ENCODE measurements at regions not wholly inside any gene's neighbourhood (a gene's known extent, or its start where the extent isn't known, plus 50 kb on each side); places are given as distances from the start of the nearest gene placed in this dataset.
A peak's percentile ranks its signal among the peaks of the same experiment; 100 is the strongest.

- TF ChIP-seq MYC (IDR thresholded peaks at IDR 0.05; ENCODE audit: low read depth, low read length) (no peak), MAX (IDR thresholded peaks at IDR 0.05; ENCODE audit: low read depth, low read length) (no peak), CTCF (IDR thresholded peaks at IDR 0.05; ENCODE audit: low read depth, low read length) (no peak), POLR2A (IDR thresholded peaks at IDR 0.05; ENCODE audit: extremely low read depth, insufficient read length) (no peak)
- no peak for DNase-seq (ENCODE audit: low read depth)
- no peak overlapping the region for H3K4me3 ChIP-seq (ENCODE audit: low read depth, low read length)
Observed at GRCh38 chr3:177828208-177828565, 630.9 kb upstream of the TBL1XR1 start.

- TF ChIP-seq MAX (IDR thresholded peaks at IDR 0.05; ENCODE audit: low read depth, low read length) (no peak), POLR2A (IDR thresholded peaks at IDR 0.05; ENCODE audit: extremely low read depth, insufficient read length) (no peak), CTCF (IDR thresholded peaks at IDR 0.05; ENCODE audit: low read depth, low read length) (no peak)
- DNase-seq (ENCODE audit: low read depth): no peak
- H3K4me3 ChIP-seq (ENCODE audit: low read depth, low read length): no peak overlapping the region
Observed at GRCh38 chr3:177830411-177830849, 633.1 kb upstream of the TBL1XR1 start.

GRCh38 chr3:177831361-177831760 lies 634.1 kb upstream of the TBL1XR1 start:
- TF ChIP-seq CTCF (IDR thresholded peaks at IDR 0.05; ENCODE audit: low read depth, low read length): no peak
- no peak for TF ChIP-seq MYC (IDR thresholded peaks at IDR 0.05; ENCODE audit: low read depth, low read length)
- no peak for TF ChIP-seq MAX (IDR thresholded peaks at IDR 0.05; ENCODE audit: low read depth, low read length)
- TF ChIP-seq POLR2A (IDR thresholded peaks at IDR 0.05; ENCODE audit: extremely low read depth, insufficient read length): no peak
- no peak for DNase-seq (ENCODE audit: low read depth)
- H3K4me3 ChIP-seq (ENCODE audit: low read depth, low read length): no peak overlapping the region

GRCh38 chr3:177832880-177833279 lies 635.6 kb upstream of the TBL1XR1 start:
- H3K4me3 ChIP-seq (ENCODE audit: low read depth, low read length): no peak overlapping the region
- no peak for DNase-seq (ENCODE audit: low read depth)
- TF ChIP-seq MAX (IDR thresholded peaks at IDR 0.05; ENCODE audit: low read depth, low read length) (no peak), MYC (IDR thresholded peaks at IDR 0.05; ENCODE audit: low read depth, low read length) (no peak), CTCF (IDR thresholded peaks at IDR 0.05; ENCODE audit: low read depth, low read length) (no peak), POLR2A (IDR thresholded peaks at IDR 0.05; ENCODE audit: extremely low read depth, insufficient read length) (no peak)

GRCh38 chr3:177833332-177833731 lies 636.0 kb upstream of the TBL1XR1 start:
- TF ChIP-seq CTCF (IDR thresholded peaks at IDR 0.05; ENCODE audit: low read depth, low read length) (no peak), POLR2A (IDR thresholded peaks at IDR 0.05; ENCODE audit: extremely low read depth, insufficient read length) (no peak), MAX (IDR thresholded peaks at IDR 0.05; ENCODE audit: low read depth, low read length) (no peak), MYC (IDR thresholded peaks at IDR 0.05; ENCODE audit: low read depth, low read length) (no peak)
- no peak overlapping the region for H3K4me3 ChIP-seq (ENCODE audit: low read depth, low read length)
- DNase-seq (ENCODE audit: low read depth): no peak

- TF ChIP-seq MYC (IDR thresholded peaks at IDR 0.05; ENCODE audit: low read depth, low read length) (no peak), CTCF (IDR thresholded peaks at IDR 0.05; ENCODE audit: low read depth, low read length) (no peak), MAX (IDR thresholded peaks at IDR 0.05; ENCODE audit: low read depth, low read length) (no peak), POLR2A (IDR thresholded peaks at IDR 0.05; ENCODE audit: extremely low read depth, insufficient read length) (no peak)
- H3K4me3 ChIP-seq (ENCODE audit: low read depth, low read length): no peak overlapping the region
- peak; percentile 73 for DNase-seq (ENCODE audit: low read depth)
Observed at GRCh38 chr3:177835008-177835407, 637.7 kb upstream of the TBL1XR1 start.
